H1 (cell line): ENCODE measurements at regions not wholly inside any gene's neighbourhood (a gene's known extent, or its start where the extent isn't known, plus 50 kb on each side); places are given as distances from the start of the nearest gene placed in this dataset.
"Not testable (repeated sequence)": the region's sequence is repeated elsewhere in the genome, so short reads cannot be mapped to it uniquely, and the experiment has no call there.

Experiments used
- CTCF ChIA-PET: fragments of 300-600 bp; sonication (Branson Sonifier 250); formaldehyde crosslinking; loops from one replicate; lab custom pipeline; 2021; ENCODE audit not compliant: partially characterized antibody; lab: Charles Lee
- POLR2A ChIA-PET: fragments of 300-600 bp; sonication (Branson Sonifier 250); formaldehyde crosslinking; loops from one replicate; lab custom pipeline; 2021; ENCODE audit warnings: inconsistent platforms; ENCODE audit not compliant: partially characterized antibody; lab: Charles Lee
- DNase-seq, 2 experiments: peaks; one replicate each; pipeline versions ENCODE4 v3.0.0 to v3.0.0-alpha.2; 2010 to 2022; ENCODE audit warnings: low spot score in 2 of 2, low read depth in 1 of 2, mixed read lengths in 1 of 2
- FAIRE-seq: peaks from 2 replicates; lab custom pipeline; 2011; peaks lifted over from hg19 to GRCh38; lab: Jason Lieb, UNC
- H2AFZ ChIP-seq: 2 replicates; pipeline ENCODE4 v1.8.1; 2012; ENCODE audit warnings: low read length, inconsistent platforms
- H2AK5ac ChIP-seq: 2 replicates; pipeline ENCODE4 v1.6.1; 2013; ENCODE audit warnings: low read depth, low read length
- H2BK120ac ChIP-seq: replicated peaks from 2 replicates; pipeline ENCODE3; 2013; ENCODE audit warnings: low read depth, low read length, inconsistent platforms
- H2BK12ac ChIP-seq: 2 replicates; pipeline ENCODE4 v1.6.1; 2013; ENCODE audit warnings: low read depth, low read length
- H2BK15ac ChIP-seq: 2 replicates; pipeline ENCODE4 v1.6.1; 2013; ENCODE audit warnings: low read length
- H2BK20ac ChIP-seq: 2 replicates; pipeline ENCODE4 v1.6.1; 2013; ENCODE audit warnings: low read length
- H2BK5ac ChIP-seq: 2 replicates; pipeline ENCODE4 v1.6.1; 2013; ENCODE audit warnings: low read depth, low read length
- H3K14ac ChIP-seq: 2 replicates; pipeline ENCODE4 v1.6.1; 2013; ENCODE audit warnings: inconsistent platforms; ENCODE audit not compliant: insufficient read length
- H3K18ac ChIP-seq: 2 replicates; pipeline ENCODE4 v1.6.1; 2013; ENCODE audit warnings: low read length; ENCODE audit errors: extremely low read depth
- H3K23ac ChIP-seq: 2 replicates; pipeline ENCODE4 v1.6.1; 2013; ENCODE audit warnings: inconsistent platforms; ENCODE audit not compliant: insufficient read length
- H3K23me2 ChIP-seq: 2 replicates; pipeline ENCODE4 v1.6.1; 2013; ENCODE audit warnings: low read depth, low read length
- H3K27ac ChIP-seq: 2 replicates; pipeline ENCODE4 v1.6.1; 2011; ENCODE audit warnings: low read depth, low read length, inconsistent platforms
- H3K27me3 ChIP-seq, 4 experiments: replicated peaks in 1 of 4; 1 replicate in 1 of 4; 2 replicates in 3 of 4; pipeline versions ENCODE4 v1.6.1 to v1.8.1; 2011 to 2013; ENCODE audit warnings: low read length in 3 of 4, mild to moderate bottlenecking in 3 of 4, inconsistent platforms in 2 of 4, mixed read lengths in 2 of 4, moderate library complexity in 1 of 4; ENCODE audit not compliant: control insufficient read depth in 3 of 4, insufficient read depth in 3 of 4; ENCODE audit errors: extremely low read depth in 1 of 4
- H3K36me3 ChIP-seq, 4 experiments: 2 replicates each; pipeline versions ENCODE4 v1.6.1 to v1.8.1; 2011 to 2013; ENCODE audit warnings: mild to moderate bottlenecking in 4 of 4, low read length in 3 of 4, moderate library complexity in 2 of 4, control low read depth in 1 of 4, inconsistent platforms in 1 of 4; ENCODE audit not compliant: insufficient read depth in 4 of 4, control insufficient read depth in 2 of 4
- H3K4ac ChIP-seq: replicated peaks from 2 replicates; pipeline ENCODE3; 2013; ENCODE audit warnings: low read length, low read depth, mixed read lengths, inconsistent platforms; ENCODE audit not compliant: insufficient read length
- H3K4me1 ChIP-seq, 4 experiments: replicated peaks in 1 of 4; 1 replicate in 1 of 4; 2 replicates in 3 of 4; pipeline versions ENCODE4 v1.6.1 to v1.8.1; 2011 to 2013; ENCODE audit warnings: low read length in 3 of 4, inconsistent platforms in 2 of 4, mixed read lengths in 1 of 4; ENCODE audit not compliant: insufficient read depth in 4 of 4, control insufficient read depth in 3 of 4
- H3K4me2 ChIP-seq, 2 experiments: 2 replicates each; pipeline versions ENCODE4 v1.6.1 to v1.8.1; 2011 to 2013; ENCODE audit warnings: low read depth in 2 of 2, low read length in 2 of 2, control low read depth in 1 of 2, inconsistent platforms in 1 of 2, mild to moderate bottlenecking in 1 of 2; ENCODE audit not compliant: insufficient read depth in 1 of 2
- H3K4me3 ChIP-seq, 4 experiments: fragments of 200-600, 300-600 bp in 1 of 4; sonication (generic), shearing (Covaris generic), sonication (Bioruptor Twin) in 1 of 4; 2 replicates each; pipeline versions ENCODE4 v1.5.1 to v1.8.1; 2011 to 2016; ENCODE audit warnings: low read length in 4 of 4, low read depth in 3 of 4, control low read depth in 2 of 4, inconsistent platforms in 2 of 4, mild to moderate bottlenecking in 2 of 4, mixed read lengths in 1 of 4, moderate library complexity in 1 of 4; ENCODE audit not compliant: insufficient read depth in 2 of 4; ENCODE audit errors: extremely low read depth in 1 of 4
- H3K56ac ChIP-seq: replicated peaks from 2 replicates; pipeline ENCODE3; 2013; ENCODE audit warnings: low read depth, mild to moderate bottlenecking, mixed read lengths, low read length, inconsistent platforms; ENCODE audit not compliant: insufficient read length
- H3K79me1 ChIP-seq: 2 replicates; pipeline ENCODE4 v1.6.1; 2013; ENCODE audit warnings: low read depth, low read length, control low read depth
- H3K79me2 ChIP-seq, 2 experiments: 2 replicates each; pipeline versions ENCODE4 v1.6.1 to v1.8.1; 2012 to 2013; ENCODE audit warnings: low read length in 2 of 2, mild to moderate bottlenecking in 2 of 2, inconsistent platforms in 1 of 2; ENCODE audit not compliant: insufficient read depth in 2 of 2, control insufficient read depth in 1 of 2
- H3K9ac ChIP-seq, 4 experiments: replicated peaks in 1 of 4; 1 replicate in 1 of 4; 2 replicates in 3 of 4; pipeline versions ENCODE4 v1.6.1 to v1.8.1; 2011 to 2013; ENCODE audit warnings: low read depth in 3 of 4, low read length in 3 of 4, control low read depth in 2 of 4, mild to moderate bottlenecking in 2 of 4, moderate library complexity in 2 of 4, inconsistent platforms in 1 of 4; ENCODE audit errors: extremely low read depth in 1 of 4
- H3K9me3 ChIP-seq, 2 experiments: 2 replicates each; pipeline versions ENCODE4 v1.6.1 to v1.8.1; 2012 to 2013; ENCODE audit warnings: mild to moderate bottlenecking in 2 of 2, moderate library complexity in 2 of 2, control low read depth in 1 of 2, inconsistent platforms in 1 of 2, low read depth in 1 of 2, low read length in 1 of 2, mixed read lengths in 1 of 2; ENCODE audit not compliant: insufficient read depth in 2 of 2
- H4K20me1 ChIP-seq, 2 experiments: replicated peaks in 1 of 2; 2 replicates each; pipeline versions ENCODE3 to v1.8.1; 2011 to 2013; ENCODE audit warnings: inconsistent platforms in 2 of 2, low read length in 2 of 2, mild to moderate bottlenecking in 1 of 2; ENCODE audit not compliant: insufficient read depth in 2 of 2, control insufficient read depth in 1 of 2
- H4K5ac ChIP-seq: 2 replicates; pipeline ENCODE4 v1.6.1; 2013; ENCODE audit warnings: low read length, low read depth, mixed read lengths, inconsistent platforms; ENCODE audit not compliant: insufficient read length
- H4K8ac ChIP-seq: 2 replicates; pipeline ENCODE4 v1.8.0; 2013; ENCODE audit warnings: mild to moderate bottlenecking, moderate library complexity, low read length, inconsistent platforms; ENCODE audit not compliant: insufficient read depth; ENCODE audit errors: extremely low read depth
- H4K91ac ChIP-seq: replicated peaks from 2 replicates; pipeline ENCODE3; 2013; ENCODE audit warnings: low read length, mixed read lengths, inconsistent platforms; ENCODE audit not compliant: insufficient read length
- WGBS, 2 experiments: shearing (Covaris generic) in 1 of 2; methylation state at CpG; one replicate each; pipeline versions ENCODE4 v1.1.6 to v1.1.7; 2013 to 2015; ENCODE audit warnings: low lambda C conversion rate in 2 of 2, mixed read lengths in 2 of 2, inconsistent platforms in 1 of 2, low coverage in 1 of 2, missing lambda C conversion rate in 1 of 2; ENCODE audit not compliant: insufficient replicate concordance in 2 of 2, insufficient coverage in 1 of 2, insufficient read length in 1 of 2; ENCODE audit errors: extremely low coverage in 1 of 2, missing lambda C conversion rate in 1 of 2; 5-methylcytosine and 5-hydroxymethylcytosine counted together

DNA sequence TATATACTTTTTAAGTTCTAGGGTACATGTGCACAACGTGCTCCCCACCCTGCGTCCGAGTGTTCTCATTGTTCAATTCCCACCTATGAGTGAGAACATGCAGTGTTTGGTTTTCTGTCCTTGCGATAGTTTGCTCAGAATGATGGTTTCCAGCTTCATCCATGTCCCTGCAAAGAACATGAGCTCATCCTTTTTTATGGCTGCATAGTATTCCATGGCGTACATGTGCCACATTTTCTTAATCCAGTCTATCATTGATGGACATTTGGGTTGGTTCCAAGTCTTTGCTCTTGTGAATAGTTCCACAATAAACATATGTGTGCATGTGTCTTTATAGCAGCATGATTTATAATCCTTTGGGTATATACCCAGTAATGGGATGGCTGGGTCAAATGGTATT lies 148.1 kb upstream of the CHST15 start:
- H2BK120ac ChIP-seq, FAIRE-seq, H3K9me3 ChIP-seq, H3K4me1 ChIP-seq, H3K79me2 ChIP-seq, H3K14ac ChIP-seq, H3K27ac ChIP-seq, DNase-seq, H3K23me2 ChIP-seq, H4K8ac ChIP-seq, H3K56ac ChIP-seq, H2AK5ac ChIP-seq, H2BK15ac ChIP-seq, H3K27me3 ChIP-seq, H3K23ac ChIP-seq, H3K4ac ChIP-seq, H4K5ac ChIP-seq, H2AFZ ChIP-seq, H3K4me3 ChIP-seq, H2BK12ac ChIP-seq, H4K91ac ChIP-seq, H4K20me1 ChIP-seq, H3K36me3 ChIP-seq, H2BK20ac ChIP-seq, H3K9ac ChIP-seq, H3K4me2 ChIP-seq, H3K18ac ChIP-seq, H2BK5ac ChIP-seq, H3K79me1 ChIP-seq: not testable (repeated sequence)
- ChIA-PET CTCF (interaction anchor here (1.0 to 1.7 kb wide), 2 partner anchors 9 to 24 kb away, joined by 4 read pairs; no protein-coding TSS in a partner anchor), POLR2A (interaction anchor here (0.6 to 1.5 kb wide), 2 partner anchors 10 to 992 kb away, joined by 3 to 5 read pairs; no protein-coding TSS in a partner anchor)
- 95% methylated on average over 5 of the region's 5 CpGs; no CpG with 5 or more reads in 1 of the 2 experiments for WGBS, 2 experiments
